ENCODE measurements at regions not wholly inside any gene's neighbourhood (a gene's known extent, or its start where the extent isn't known, plus 50 kb on each side); places are given as distances from the start of the nearest gene placed in this dataset.

DNA sequence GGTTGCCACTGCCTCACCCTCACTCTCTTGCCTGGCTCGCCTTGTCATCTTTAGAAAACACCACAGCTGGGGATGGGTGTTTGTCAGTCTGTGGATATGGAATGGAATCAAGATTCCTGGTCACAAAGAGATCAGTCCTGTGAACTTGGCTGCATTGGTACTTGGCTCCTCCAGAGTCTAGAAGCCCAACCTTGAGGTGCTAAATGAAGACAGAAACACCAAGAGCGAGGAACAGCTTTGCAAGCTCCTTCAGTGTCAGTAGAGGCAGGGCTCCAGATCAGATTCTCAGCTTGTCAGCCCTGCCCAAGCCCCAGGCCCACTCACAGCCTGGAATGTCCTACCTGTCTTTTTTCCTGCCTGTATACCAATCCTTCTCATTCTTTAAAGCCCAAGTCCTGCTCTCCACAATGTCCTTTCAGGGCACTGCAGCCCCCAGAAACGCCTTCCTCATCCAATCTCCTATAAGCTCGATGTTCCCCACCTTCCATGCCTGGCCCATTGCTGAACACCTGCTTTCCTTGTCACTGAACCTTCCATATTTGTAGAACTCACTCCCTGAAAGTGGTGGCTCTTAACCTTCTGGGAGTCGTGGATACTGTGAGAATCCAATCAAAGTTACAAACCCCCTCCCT is 188.9 kb downstream of the BCR start:
- TF ChIP-seq FOSB (CRISPR knock-in tag; IDR thresholded peaks at IDR 0.05) (no peak), MAX (IDR thresholded peaks at IDR 0.05) (no peak), RCOR1 (IDR thresholded peaks at IDR 0.05; ENCODE audit: low read depth, low read length) (no peak), NR3C1 (IDR thresholded peaks at IDR 0.05) (no peak), CBX2 (IDR thresholded peaks at IDR 0.05; ENCODE audit: borderline replicate concordance, low read depth) (no peak), TFCP2L1 (CRISPR knock-in tag; IDR thresholded peaks at IDR 0.05) (no peak), RAD21 (conservative IDR thresholded peaks at IDR 0.05 in 1 of 2, IDR thresholded peaks at IDR 0.05 in 1 of 2) (no peak), FOSL2 (IDR thresholded peaks at IDR 0.05) (no peak), FOSL2 (CRISPR knock-in tag; IDR thresholded peaks at IDR 0.05) (no peak), SREBF2 (IDR thresholded peaks at IDR 0.05) (no peak), JUNB (IDR thresholded peaks at IDR 0.05) (no peak), NPAS2 (CRISPR knock-in tag; IDR thresholded peaks at IDR 0.05; ENCODE audit: borderline replicate concordance) (no peak)
- TF ChIP-seq, protein P1, sequence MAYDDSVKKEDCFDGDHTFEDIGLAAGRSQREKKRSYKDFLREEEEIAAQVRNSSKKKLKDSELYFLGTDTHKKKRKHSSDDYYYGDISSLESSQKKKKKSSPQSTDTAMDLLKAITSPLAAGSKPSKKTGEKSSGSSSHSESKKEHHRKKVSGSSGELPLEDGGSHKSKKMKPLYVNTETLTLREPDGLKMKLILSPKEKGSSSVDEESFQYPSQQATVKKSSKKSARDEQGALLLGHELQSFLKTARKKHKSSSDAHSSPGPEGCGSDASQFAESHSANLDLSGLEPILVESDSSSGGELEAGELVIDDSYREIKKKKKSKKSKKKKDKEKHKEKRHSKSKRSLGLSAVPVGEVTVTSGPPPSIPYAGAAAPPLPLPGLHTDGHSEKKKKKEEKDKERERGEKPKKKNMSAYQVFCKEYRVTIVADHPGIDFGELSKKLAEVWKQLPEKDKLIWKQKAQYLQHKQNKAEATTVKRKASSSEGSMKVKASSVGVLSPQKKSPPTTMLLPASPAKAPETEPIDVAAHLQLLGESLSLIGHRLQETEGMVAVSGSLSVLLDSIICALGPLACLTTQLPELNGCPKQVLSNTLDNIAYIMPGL (CRISPR knock-in tag; IDR thresholded peaks at IDR 0.05; ENCODE audit: borderline replicate concordance): no peak
- TF ChIP-seq, protein P2, sequence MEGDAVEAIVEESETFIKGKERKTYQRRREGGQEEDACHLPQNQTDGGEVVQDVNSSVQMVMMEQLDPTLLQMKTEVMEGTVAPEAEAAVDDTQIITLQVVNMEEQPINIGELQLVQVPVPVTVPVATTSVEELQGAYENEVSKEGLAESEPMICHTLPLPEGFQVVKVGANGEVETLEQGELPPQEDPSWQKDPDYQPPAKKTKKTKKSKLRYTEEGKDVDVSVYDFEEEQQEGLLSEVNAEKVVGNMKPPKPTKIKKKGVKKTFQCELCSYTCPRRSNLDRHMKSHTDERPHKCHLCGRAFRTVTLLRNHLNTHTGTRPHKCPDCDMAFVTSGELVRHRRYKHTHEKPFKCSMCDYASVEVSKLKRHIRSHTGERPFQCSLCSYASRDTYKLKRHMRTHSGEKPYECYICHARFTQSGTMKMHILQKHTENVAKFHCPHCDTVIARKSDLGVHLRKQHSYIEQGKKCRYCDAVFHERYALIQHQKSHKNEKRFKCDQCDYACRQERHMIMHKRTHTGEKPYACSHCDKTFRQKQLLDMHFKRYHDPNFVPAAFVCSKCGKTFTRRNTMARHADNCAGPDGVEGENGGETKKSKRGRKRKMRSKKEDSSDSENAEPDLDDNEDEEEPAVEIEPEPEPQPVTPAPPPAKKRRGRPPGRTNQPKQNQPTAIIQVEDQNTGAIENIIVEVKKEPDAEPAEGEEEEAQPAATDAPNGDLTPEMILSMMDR (IDR thresholded peaks at IDR 0.05): no peak
- Histone ChIP-seq H3K4me3 (no peak overlapping the region), H3K9me3 (no peaks in the 10 kb centered on the region), H3K4me1 (no peaks in the 10 kb centered on the region), H3K27ac (no peak overlapping the region), H3K4me2 (no peak overlapping the region)
- DNase-seq (ENCODE audit: low read depth in 1 of 2, low spot score in 1 of 2): no peak
- 26% methylated on average over 5 of the region's 5 CpGs for WGBS (ENCODE audit: missing lambda C conversion rate)
- FAIRE-seq: no peak
- POLR2A ChIA-PET: no interaction called here
- ATAC-seq: no peak
- CTCF ChIA-PET: interaction anchor here (1.0 to 3.1 kb wide), 2 partner anchors 16 to 18 kb away, joined by 3 to 16 read pairs; no protein-coding TSS in a partner anchor

All from A549 (cell line).